ENCODE measurements at regions not wholly inside any gene's neighbourhood (a gene's known extent, or its start where the extent isn't known, plus 50 kb on each side); places are given as distances from the start of the nearest gene placed in this dataset.

GRCh38 chr1:198906739-198907422 lies 268.0 kb downstream of the PTPRC start:
- no peak for DNase-seq

- no peak for DNase-seq
Observed at GRCh38 chr1:198907423-198907746, 268.5 kb downstream of the PTPRC start.

- no peak for DNase-seq
Observed at GRCh38 chr1:198908995-198909394, 270.2 kb downstream of the PTPRC start.

DNA sequence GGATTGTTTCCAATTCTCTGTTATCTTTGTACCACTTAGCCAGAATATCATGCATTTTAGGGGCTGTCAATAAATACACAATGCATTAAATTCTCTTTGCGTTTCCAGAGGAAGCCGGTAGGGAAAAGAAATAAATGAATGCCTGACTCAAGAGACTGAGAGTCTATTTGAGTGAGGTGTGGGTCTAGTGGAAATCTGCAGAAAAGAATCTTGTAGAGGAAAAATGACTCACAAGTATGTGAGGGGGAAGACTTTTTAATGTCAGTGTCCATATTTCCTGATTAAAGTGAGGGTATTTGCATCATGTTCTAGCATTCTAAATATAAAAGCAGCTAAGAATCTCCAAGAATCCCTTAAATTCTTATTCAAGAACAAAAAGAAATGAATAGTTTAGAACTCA lies 271.1 kb downstream of the PTPRC start:
- no peak for DNase-seq

GRCh38 chr1:198910816-198911215 lies 272.0 kb downstream of the PTPRC start:
- DNase-seq, result no peak

- DNase-seq, result no peak
Observed at GRCh38 chr1:198912046-198912445, 273.2 kb downstream of the PTPRC start.

- DNase-seq, result no peak
Observed at GRCh38 chr1:198913667-198914066, 274.8 kb downstream of the PTPRC start.

- DNase-seq, result no peak
Observed at GRCh38 chr1:198915327-198916231, 276.7 kb downstream of the PTPRC start.

GRCh38 chr1:198917226-198917625 lies 278.4 kb downstream of the PTPRC start:
- no peak for DNase-seq

DNA sequence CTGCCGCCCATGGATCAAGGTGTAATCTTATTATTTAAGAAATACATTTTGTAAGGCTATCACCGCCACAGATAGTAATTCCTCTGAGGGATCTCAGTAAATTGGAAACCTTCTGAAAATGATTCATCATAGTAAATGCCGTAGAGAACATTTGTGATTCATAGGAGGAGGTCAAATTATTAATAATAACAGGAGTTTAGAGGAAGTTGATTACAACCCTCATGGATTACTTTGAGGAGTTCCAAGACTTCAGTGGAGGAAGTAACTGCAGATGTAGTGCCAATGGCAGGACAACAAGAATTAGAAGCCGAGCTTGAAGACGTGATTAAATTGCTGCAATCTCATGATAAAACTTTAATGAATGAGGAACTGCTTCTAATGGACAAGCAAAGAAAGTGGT lies 280.1 kb downstream of the PTPRC start:
- DNase-seq, result no peak

GRCh38 chr1:198919667-198920398 lies 281.0 kb downstream of the PTPRC start:
- DNase-seq, result no peak

DNA sequence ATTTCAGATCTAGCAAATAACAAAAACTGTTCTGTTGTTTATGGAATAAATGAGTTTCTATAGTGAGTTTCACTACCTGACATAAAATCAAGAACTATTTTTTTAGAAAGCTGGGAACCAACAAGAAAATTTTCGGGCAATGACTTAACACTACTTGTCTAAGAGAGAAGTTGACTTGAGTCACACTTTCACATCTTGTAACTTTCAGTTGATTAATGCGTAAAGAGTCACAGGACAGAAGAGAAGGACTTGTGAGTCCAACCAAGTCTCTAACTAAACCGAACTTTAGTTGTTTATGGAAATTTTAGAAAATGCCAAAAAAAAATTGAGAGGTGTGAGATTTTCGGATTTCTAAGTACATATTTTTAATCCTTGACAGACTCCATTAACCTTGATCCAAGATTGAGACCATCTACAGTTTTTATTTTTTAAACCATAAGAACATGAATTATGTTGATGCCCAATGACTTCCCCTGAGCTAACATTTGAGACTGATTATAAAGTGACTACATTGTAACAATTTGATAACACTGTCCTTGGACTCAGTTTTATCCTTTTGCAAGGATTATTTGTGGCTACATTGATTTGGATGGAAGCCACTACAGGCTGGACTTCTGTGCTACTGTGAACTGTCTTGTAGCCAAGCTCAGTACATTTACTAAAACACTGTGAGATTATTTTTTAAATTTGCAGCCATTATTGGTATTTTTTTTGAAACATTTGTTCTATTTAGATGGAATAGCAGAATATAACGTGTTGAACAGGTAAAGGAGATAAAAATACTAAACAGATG lies 284.0 kb downstream of the PTPRC start:
- DNase-seq, result no peak

GRCh38 chr1:198923993-198924392 lies 285.2 kb downstream of the PTPRC start:
- no peak for DNase-seq

DNA sequence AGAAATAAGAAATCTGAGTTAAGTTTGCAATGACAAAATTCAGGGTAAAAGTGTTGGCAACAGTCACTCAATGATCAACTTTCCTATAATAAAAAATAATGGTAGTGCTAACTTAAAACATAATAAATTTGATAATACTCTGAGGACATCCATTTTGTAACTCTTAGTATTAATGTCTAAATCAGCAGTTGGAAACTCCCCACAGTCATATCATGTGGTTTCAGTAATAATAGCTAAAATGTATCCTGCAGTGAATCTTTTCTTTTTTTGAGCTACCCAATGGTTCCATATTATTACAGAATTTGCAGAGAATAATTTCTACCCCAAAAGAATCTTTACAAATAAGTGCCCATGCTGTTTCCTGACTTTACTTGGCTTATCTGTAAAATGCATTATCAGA lies 286.7 kb downstream of the PTPRC start:
- no peak for DNase-seq

GRCh38 chr1:198927129-198927528 lies 288.3 kb downstream of the PTPRC start:
- peak; percentile 71 for DNase-seq

DNA sequence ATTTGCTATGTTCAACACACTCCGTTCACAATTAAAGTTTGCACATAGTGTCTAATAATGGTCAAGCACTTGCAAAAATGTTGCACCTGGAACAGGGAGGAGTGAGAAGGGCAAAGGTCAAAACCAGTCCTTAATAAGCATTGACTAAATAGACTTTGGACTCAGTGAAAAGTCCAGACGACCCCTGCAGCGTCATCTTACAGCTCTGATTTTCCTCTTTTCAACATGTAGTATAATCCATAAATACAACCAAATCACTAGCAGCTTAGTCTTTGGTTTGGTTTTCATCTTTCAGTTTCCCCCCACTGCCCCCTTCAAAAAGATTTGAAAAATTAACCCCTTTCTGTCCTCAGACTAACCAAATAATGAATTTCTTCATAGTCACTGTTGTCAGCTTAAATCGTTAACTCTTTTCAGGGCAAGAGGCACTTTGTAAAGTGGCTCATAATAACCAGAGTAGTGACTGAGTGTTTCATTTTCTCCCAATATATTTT lies 290.3 kb downstream of the PTPRC start:
- no peak for DNase-seq

- no peak for DNase-seq
Observed at GRCh38 chr1:198929961-198930599, 291.2 kb downstream of the PTPRC start.

DNA sequence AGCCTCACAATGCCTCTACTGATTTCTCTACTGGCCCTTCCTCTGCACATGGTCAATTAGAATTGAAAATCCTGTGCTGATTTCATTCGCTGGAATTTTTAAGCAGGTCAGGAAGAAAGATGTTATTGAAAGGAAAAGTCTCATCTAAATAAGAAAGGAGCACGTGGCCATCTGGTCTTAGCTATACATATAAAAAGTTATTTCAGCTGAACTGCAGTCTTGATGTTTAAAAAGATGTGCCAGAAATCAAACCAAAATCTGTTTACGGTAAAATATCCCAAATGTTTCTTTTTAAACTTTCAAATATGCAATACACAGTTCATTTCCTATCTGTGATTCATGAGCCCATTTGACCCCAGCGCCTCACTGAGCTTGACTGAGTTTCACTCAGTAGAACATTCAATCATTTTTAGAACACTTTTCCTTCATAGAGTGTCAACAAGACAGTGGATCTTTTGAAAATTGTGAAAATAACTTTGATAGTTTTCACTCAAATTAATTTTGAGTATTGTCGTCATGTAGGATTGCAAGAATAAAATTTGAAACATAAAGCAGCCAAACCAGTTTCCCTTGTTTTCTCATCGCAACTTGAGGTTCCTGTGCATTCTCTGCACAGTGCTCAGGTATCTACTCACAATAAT lies 293.6 kb downstream of the PTPRC start:
- DNase-seq, result peak; percentile 46

- no peak for DNase-seq
Observed at GRCh38 chr1:198933515-198934222, 294.8 kb downstream of the PTPRC start.

DNA sequence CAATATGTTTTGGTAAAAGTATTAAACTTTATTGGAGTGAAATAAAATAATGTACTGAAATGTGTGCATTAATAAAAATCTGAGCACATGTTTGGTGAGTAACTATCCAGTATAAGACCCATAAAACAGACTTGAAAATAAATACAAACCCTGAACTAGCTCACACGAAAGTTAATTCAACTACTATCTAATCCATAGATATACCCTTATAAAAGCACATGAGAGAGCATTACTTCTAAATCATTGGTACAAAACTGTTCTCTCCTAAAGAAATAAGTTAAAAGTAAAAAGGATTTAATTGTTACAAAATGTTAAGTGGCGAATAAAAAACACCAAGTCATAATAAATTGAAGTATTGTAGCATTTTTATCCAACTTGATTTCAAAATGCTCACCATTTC lies 295.6 kb downstream of the PTPRC start:
- no peak for DNase-seq

- DNase-seq, result no peak
Observed at GRCh38 chr1:198934901-198935305, 296.1 kb downstream of the PTPRC start.

Data from NCI-H1048 (cell line).